HepG2 (cell line): ENCODE measurements at regions not wholly inside any gene's neighbourhood (a gene's known extent, or its start where the extent isn't known, plus 50 kb on each side); places are given as distances from the start of the nearest gene placed in this dataset.

Experiments
- JUND ChIP-seq: sonication (generic); formaldehyde crosslinking; IDR thresholded peaks from 2 replicates; pipeline ENCODE4 v1.8.0; 2022; ENCODE audit warnings: mild to moderate bottlenecking, missing genetic modification reagents
- MNT ChIP-seq: fragments of 450-650 bp; IDR thresholded peaks from 2 replicates; pipeline ENCODE4 v1.6.1; 2016
- ZBTB7A ChIP-seq: sonication (generic); formaldehyde crosslinking; IDR thresholded peaks from 2 replicates; pipeline ENCODE4 v1.8.0; 2022; ENCODE audit warnings: mild to moderate bottlenecking, missing genetic modification reagents
- ZMAT3 ChIP-seq: sonication (generic); formaldehyde crosslinking; conservative IDR thresholded peaks from 2 replicates; pipeline ENCODE4 v1.7.0; 2021; ENCODE audit warnings: missing genetic modification reagents

- TF ChIP-seq ZBTB7A (CRISPR knock-in tag) (no peak), MNT (no peak), JUND (CRISPR knock-in tag) (no peak), ZMAT3 (CRISPR knock-in tag) (no peak)
Measured at GRCh38 chrY:16071957-16072356, 1547.6 kb downstream of the NLGN4Y start.
